Activated T-cell treated with anti-CD3 and anti-CD28 coated beads, Interleukin-2, amount 50 U/mL, for 24 hours (primary cell): ENCODE measurements at regions not wholly inside any gene's neighbourhood (a gene's known extent, or its start where the extent isn't known, plus 50 kb on each side); places are given as distances from the start of the nearest gene placed in this dataset.

Experiments
- DNase-seq: peaks from one replicate; pipeline ENCODE4 v3.0.0-alpha.2; 2020
- H3K27ac Mint-ChIP-seq: 2 replicates; pipeline ENCODE4 v1.8.0; 2020; ENCODE audit warnings: mild to moderate bottlenecking, mixed read lengths
- H3K27me3 Mint-ChIP-seq: 2 replicates; pipeline ENCODE4 v1.8.0; 2020; ENCODE audit warnings: mixed read lengths
- H3K36me3 Mint-ChIP-seq: 2 replicates; pipeline ENCODE4 v1.8.0; 2020; ENCODE audit warnings: low read depth, mixed read lengths
- H3K4me1 Mint-ChIP-seq: 2 replicates; pipeline ENCODE4 v1.8.0; 2020; ENCODE audit warnings: low read depth, mixed read lengths
- H3K4me3 Mint-ChIP-seq: 2 replicates; pipeline ENCODE4 v1.8.0; 2020; ENCODE audit warnings: mild to moderate bottlenecking, moderate library complexity, mixed read lengths
- H3K9me3 Mint-ChIP-seq: 2 replicates; pipeline ENCODE4 v1.8.0; 2020; ENCODE audit warnings: mixed read lengths

- Mint-ChIP-seq H3K36me3 (no peaks in the 10 kb centered on the region), H3K4me3 (no peak overlapping the region), H3K27ac (no peak overlapping the region), H3K27me3 (peaks cover 22% of the 10 kb centered on the region), H3K9me3 (no peaks in the 10 kb centered on the region), H3K4me1 (no peaks in the 10 kb centered on the region)
- no peak for DNase-seq
Observed at GRCh38 chr11:113554526-113554925, 79.3 kb upstream of the DRD2 start.

GRCh38 chr11:113553915-113554314, 78.7 kb upstream of the DRD2 start:
- no peaks in the 10 kb centered on the region for H3K4me1 Mint-ChIP-seq
- H3K9me3 Mint-ChIP-seq, result no peaks in the 10 kb centered on the region
- no peaks in the 10 kb centered on the region for H3K36me3 Mint-ChIP-seq
- no peak for DNase-seq
- no peak overlapping the region for H3K4me3 Mint-ChIP-seq
- H3K27ac Mint-ChIP-seq, result no peak overlapping the region
- H3K27me3 Mint-ChIP-seq, result peaks cover 29% of the 10 kb centered on the region

- Mint-ChIP-seq H3K4me1 (no peaks in the 10 kb centered on the region), H3K27me3 (peaks cover 31% of the 10 kb centered on the region), H3K27ac (no peak overlapping the region), H3K36me3 (no peaks in the 10 kb centered on the region), H3K9me3 (no peaks in the 10 kb centered on the region), H3K4me3 (no peak overlapping the region)
- DNase-seq, result no peak
Observed at GRCh38 chr11:113553235-113553634, 78.0 kb upstream of the DRD2 start.

- Mint-ChIP-seq H3K9me3 (no peaks in the 10 kb centered on the region), H3K4me3 (no peak overlapping the region), H3K27ac (no peak overlapping the region), H3K27me3 (peaks cover 30% of the 10 kb centered on the region), H3K36me3 (no peaks in the 10 kb centered on the region), H3K4me1 (no peaks in the 10 kb centered on the region)
- no peak for DNase-seq
Observed at GRCh38 chr11:113552271-113552670, 77.1 kb upstream of the DRD2 start.

GRCh38 chr11:113551645-113552044, 76.4 kb upstream of the DRD2 start:
- DNase-seq, result no peak
- H3K4me1 Mint-ChIP-seq, result no peaks in the 10 kb centered on the region
- no peaks in the 10 kb centered on the region for H3K9me3 Mint-ChIP-seq
- H3K36me3 Mint-ChIP-seq, result no peaks in the 10 kb centered on the region
- peaks cover 28% of the 10 kb centered on the region for H3K27me3 Mint-ChIP-seq
- H3K27ac Mint-ChIP-seq, result no peak overlapping the region
- H3K4me3 Mint-ChIP-seq, result no peak overlapping the region

GRCh38 chr11:113549611-113550578, 74.7 kb upstream of the DRD2 start:
- H3K9me3 Mint-ChIP-seq, result no peaks in the 10 kb centered on the region
- no peak for DNase-seq
- H3K4me3 Mint-ChIP-seq, result no peak overlapping the region
- no peak overlapping the region for H3K27ac Mint-ChIP-seq
- no peaks in the 10 kb centered on the region for H3K36me3 Mint-ChIP-seq
- peaks cover 32% of the 10 kb centered on the region for H3K27me3 Mint-ChIP-seq
- no peaks in the 10 kb centered on the region for H3K4me1 Mint-ChIP-seq

- no peaks in the 10 kb centered on the region for H3K36me3 Mint-ChIP-seq
- no peaks in the 10 kb centered on the region for H3K4me1 Mint-ChIP-seq
- peaks cover 32% of the 10 kb centered on the region for H3K27me3 Mint-ChIP-seq
- DNase-seq, result no peak
- H3K27ac Mint-ChIP-seq, result no peak overlapping the region
- no peaks in the 10 kb centered on the region for H3K9me3 Mint-ChIP-seq
- H3K4me3 Mint-ChIP-seq, result no peak overlapping the region
Observed at GRCh38 chr11:113549061-113549460, 73.9 kb upstream of the DRD2 start.

GRCh38 chr11:113547739-113548138, 72.5 kb upstream of the DRD2 start:
- Mint-ChIP-seq H3K9me3 (no peaks in the 10 kb centered on the region), H3K36me3 (no peaks in the 10 kb centered on the region), H3K27ac (no peak overlapping the region), H3K27me3 (peaks cover 34% of the 10 kb centered on the region), H3K4me1 (no peaks in the 10 kb centered on the region), H3K4me3 (no peak overlapping the region)
- DNase-seq, result no peak

GRCh38 chr11:113546757-113547507, 71.7 kb upstream of the DRD2 start:
- Mint-ChIP-seq H3K4me1 (no peaks in the 10 kb centered on the region), H3K36me3 (no peaks in the 10 kb centered on the region), H3K27me3 (peaks cover 34% of the 10 kb centered on the region), H3K4me3 (no peak overlapping the region), H3K9me3 (no peaks in the 10 kb centered on the region), H3K27ac (no peak overlapping the region)
- no peak for DNase-seq

GRCh38 chr11:113542420-113542819, 67.2 kb upstream of the DRD2 start:
- Mint-ChIP-seq H3K27ac (no peak overlapping the region), H3K36me3 (no peaks in the 10 kb centered on the region), H3K4me3 (no peak overlapping the region), H3K9me3 (no peaks in the 10 kb centered on the region), H3K27me3 (peaks cover 14% of the 10 kb centered on the region), H3K4me1 (no peaks in the 10 kb centered on the region)
- no peak for DNase-seq

GRCh38 chr11:113540416-113541330, 65.5 kb upstream of the DRD2 start:
- Mint-ChIP-seq H3K27ac (no peak overlapping the region), H3K27me3 (peaks cover 16% of the 10 kb centered on the region), H3K4me3 (no peak overlapping the region), H3K36me3 (no peaks in the 10 kb centered on the region), H3K4me1 (no peaks in the 10 kb centered on the region), H3K9me3 (no peaks in the 10 kb centered on the region)
- no peak for DNase-seq

- no peak overlapping the region for H3K27ac Mint-ChIP-seq
- H3K27me3 Mint-ChIP-seq, result peaks cover 31% of the 10 kb centered on the region
- H3K36me3 Mint-ChIP-seq, result no peaks in the 10 kb centered on the region
- no peak overlapping the region for H3K4me3 Mint-ChIP-seq
- H3K4me1 Mint-ChIP-seq, result no peaks in the 10 kb centered on the region
- H3K9me3 Mint-ChIP-seq, result no peaks in the 10 kb centered on the region
- DNase-seq, result no peak
Observed at GRCh38 chr11:113538451-113539412, 63.5 kb upstream of the DRD2 start.

GRCh38 chr11:113534625-113535024, 59.4 kb upstream of the DRD2 start:
- no peak for DNase-seq
- no peaks in the 10 kb centered on the region for H3K9me3 Mint-ChIP-seq
- H3K27ac Mint-ChIP-seq, result no peak overlapping the region
- no peak overlapping the region for H3K4me3 Mint-ChIP-seq
- H3K27me3 Mint-ChIP-seq, result peaks cover 46% of the 10 kb centered on the region
- no peaks in the 10 kb centered on the region for H3K4me1 Mint-ChIP-seq
- H3K36me3 Mint-ChIP-seq, result no peaks in the 10 kb centered on the region
